WTC11 (cell line): ENCODE measurements at regions not wholly inside any gene's neighbourhood (a gene's known extent, or its start where the extent isn't known, plus 50 kb on each side); places are given as distances from the start of the nearest gene placed in this dataset.

Experiments
- CREB1 ChIP-seq: sonication (generic); formaldehyde crosslinking; IDR thresholded peaks from 2 replicates; pipeline ENCODE4 v1.8.0; 2023; ENCODE audit warnings: mild to moderate bottlenecking, missing genetic modification reagents
- CTCF ChIP-seq: fragments of 200-600 bp; IDR thresholded peaks from 2 replicates; pipeline ENCODE4 v1.8.0; 2022; ENCODE audit warnings: antibody characterized with exemption
- E2F1 ChIP-seq: sonication (generic); formaldehyde crosslinking; IDR thresholded peaks from 2 replicates; pipeline ENCODE4 v1.8.0; 2022; ENCODE audit warnings: mild to moderate bottlenecking, missing genetic modification reagents
- ERG ChIP-seq: fragments of 250-450 bp; sonication (Bioruptor Pico); IDR thresholded peaks from 2 replicates; pipeline ENCODE4 v1.8.0; 2021; ENCODE audit warnings: mild to moderate bottlenecking
- FOXJ3 ChIP-seq: sonication (generic); formaldehyde crosslinking; IDR thresholded peaks from 2 replicates; pipeline ENCODE4 v1.9.0; 2021; ENCODE audit warnings: missing genetic modification reagents, mild to moderate bottlenecking, borderline replicate concordance
- NFYB ChIP-seq: sonication (generic); formaldehyde crosslinking; conservative IDR thresholded peaks from 2 replicates; pipeline ENCODE4 v1.8.0; 2022; ENCODE audit warnings: low read depth, missing genetic modification reagents
- TEAD4 ChIP-seq: sonication (generic); formaldehyde crosslinking; IDR thresholded peaks from 2 replicates; pipeline ENCODE4 v1.8.0; 2022; ENCODE audit warnings: mild to moderate bottlenecking, missing genetic modification reagents
- ZBTB21 ChIP-seq: sonication (generic); formaldehyde crosslinking; IDR thresholded peaks from 2 replicates; pipeline ENCODE4 v1.8.1; 2023; ENCODE audit warnings: mild to moderate bottlenecking, missing genetic modification reagents, borderline replicate concordance

- TF ChIP-seq CTCF (no peak), ZBTB21 (no peak), CREB1 (no peak), TEAD4 (CRISPR knock-in tag) (no peak), NFYB (CRISPR knock-in tag) (no peak), ERG (CRISPR knock-in tag) (no peak), FOXJ3 (CRISPR knock-in tag) (no peak), E2F1 (no peak)
Measured at GRCh38 chr11:105236664-105237063, 97.1 kb upstream of the CARD18 start.
